Mucosa of gallbladder (tissue), 1 donor: ENCODE measurements at regions not wholly inside any gene's neighbourhood (a gene's known extent, or its start where the extent isn't known, plus 50 kb on each side); places are given as distances from the start of the nearest gene placed in this dataset.

Experiments
- DNase-seq: peaks from one replicate; pipeline ENCODE4 v3.0.0-alpha.2; 2020; ENCODE audit warnings: low spot score
- donor health status: DM: no; HTN: no; CAD: no.

DNA sequence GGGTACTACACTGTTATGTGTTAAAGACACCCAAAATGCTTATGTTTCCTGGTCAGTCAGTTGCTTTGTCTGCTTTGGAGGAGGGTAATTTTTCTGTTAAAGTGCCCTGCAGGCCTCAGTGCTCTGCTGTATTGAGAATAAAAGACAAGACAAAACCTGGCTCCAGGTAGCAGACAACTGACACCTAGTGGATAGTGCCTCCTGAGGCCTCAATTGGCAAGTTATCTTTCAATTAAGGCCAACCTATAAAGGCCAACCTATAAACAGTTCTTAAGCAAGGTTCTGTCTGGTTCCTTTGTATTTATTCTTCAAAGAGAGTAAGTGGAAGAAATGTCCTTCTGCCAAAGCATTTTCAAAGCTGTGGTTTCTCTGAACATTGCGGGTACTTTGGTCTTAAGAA is 773.8 kb downstream of the MECOM start:
- no peak for DNase-seq

DNA sequence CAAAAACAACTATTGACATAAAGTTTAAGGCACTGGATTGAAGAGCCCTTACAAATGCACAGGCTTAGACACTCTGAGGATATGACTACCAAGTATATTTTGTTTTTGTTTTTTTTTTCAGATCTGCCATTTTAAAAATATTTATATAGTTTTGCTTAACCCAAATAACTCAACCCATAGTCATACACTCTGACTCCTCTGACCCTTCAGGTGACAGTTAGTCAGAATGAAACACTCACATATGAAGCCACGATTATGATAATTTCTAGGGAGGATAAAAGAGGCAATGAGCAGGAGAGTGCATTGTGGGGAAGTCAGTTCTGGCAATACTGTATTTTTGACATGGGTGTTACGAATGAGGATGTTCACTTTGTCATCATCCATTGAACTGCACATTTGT is 774.7 kb downstream of the MECOM start:
- no peak for DNase-seq

DNA sequence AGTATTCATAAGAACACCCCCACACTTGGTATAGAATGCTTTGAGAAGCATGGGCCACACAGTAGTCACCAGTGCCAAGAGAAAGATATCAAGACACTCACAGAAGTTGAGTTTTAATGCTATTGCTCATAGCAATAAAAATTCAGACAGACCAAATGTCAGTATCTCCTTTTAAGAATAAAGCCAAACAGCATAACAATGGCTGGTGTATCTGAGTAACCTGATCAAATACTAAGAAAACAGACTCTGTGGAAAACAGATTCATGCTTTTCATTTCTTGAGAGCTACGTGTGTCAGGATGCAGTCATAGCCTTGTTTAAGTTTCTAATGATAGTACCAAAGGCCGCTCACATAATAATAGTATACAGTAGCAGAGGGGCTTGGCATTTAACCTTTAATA is 778.5 kb downstream of the MECOM start:
- no peak for DNase-seq

DNA sequence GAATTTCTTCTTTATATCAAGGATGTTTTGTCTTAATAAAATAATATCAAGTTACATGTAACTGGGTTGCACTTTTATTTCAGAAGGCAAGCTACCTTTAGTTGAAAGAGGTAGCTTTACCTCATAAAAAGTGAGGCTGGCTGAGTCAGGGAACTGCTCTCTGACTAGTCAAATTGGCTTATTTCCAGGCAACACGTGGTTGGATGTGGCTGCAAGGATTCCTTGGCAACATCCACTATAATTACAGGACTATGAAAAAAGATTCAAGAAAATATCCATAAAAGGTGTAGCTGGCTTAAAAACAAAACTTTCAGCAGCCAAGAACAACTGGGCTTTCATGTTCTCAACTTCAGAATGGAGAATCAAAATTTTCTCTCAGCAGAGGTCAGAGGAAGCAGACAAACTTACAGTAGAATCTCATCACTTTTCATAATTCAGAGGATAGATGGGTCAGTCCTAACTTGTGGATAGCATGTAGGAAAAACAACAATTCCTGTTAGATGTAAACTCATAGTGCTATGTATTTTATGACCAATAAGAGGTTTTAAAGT is 779.1 kb downstream of the MECOM start:
- DNase-seq: peak; percentile 72

DNA sequence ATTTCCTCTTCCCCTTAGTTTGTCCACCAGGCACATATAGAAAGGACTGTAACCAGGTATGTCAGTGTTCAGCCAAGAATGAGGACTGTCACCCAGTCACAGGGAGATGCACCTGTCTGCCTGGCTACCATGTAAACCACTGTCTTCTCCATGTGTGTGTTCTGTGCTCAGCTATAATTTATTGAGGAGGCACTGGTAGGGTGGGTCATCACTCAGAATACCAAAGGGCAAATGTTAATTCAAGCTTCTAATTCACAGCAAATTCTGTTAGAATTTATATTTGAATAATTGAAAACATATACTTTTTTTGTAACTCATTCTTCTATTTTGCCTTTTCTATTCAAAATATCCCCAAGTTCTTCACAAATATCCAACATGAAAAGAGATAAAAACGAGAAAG is 780.4 kb downstream of the MECOM start:
- DNase-seq: no peak

DNA sequence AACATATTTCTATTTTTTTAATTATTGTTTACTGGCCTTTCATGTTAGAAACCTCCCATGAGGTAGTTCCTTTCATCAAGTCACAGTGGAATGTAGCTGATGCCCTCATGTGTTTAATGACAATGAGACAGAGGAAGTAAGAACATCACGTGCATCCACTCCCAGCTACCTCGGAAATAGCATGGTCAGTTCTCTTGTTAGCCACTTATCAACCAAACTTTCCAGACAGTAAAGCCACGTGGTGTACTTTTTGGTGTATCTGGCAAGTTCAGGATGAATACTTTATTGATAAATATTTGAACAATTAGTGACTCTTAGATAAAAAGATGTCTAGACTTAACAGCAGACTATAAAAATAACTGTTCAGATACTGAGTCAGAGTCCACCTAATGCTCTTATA is 781.7 kb downstream of the MECOM start:
- no peak for DNase-seq

DNA sequence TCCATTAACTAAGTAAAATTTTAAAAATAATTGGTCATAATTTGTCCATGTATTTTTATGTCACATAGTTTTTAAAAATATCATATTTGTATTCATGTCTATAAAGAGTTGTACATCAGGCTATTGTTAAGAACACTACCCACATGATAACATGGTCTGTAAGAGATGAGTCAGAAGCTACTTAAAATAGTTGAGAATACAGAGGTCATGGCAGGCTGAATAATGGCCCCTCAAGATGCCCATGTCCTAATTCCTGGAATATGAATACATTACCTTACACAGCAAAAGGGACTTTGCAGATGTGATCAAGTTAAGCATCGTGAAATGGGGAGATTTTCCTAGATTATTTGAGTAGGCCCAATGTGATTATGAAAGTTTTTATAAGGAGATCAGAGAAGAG is 782.9 kb upstream of the GOLIM4 start:
- no peak for DNase-seq

DNA sequence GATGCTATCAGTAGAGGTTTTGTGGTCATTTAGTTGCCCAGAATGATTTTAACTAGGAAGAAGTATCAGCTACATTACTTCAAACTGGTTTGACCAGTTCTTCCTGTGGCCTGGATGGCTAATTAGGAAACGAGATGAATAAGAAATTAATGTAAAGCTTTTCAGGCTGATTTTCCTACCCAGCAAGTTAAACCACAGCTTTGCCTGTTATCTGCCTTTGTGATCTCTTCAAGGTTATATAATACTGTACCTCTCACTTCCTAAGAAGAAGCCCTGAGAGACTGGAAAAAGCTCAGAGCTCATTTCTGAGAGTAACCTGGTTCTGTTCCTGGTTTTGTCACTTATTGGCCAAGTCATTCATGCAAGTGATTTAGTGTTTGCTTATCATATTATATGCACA is 782.2 kb upstream of the GOLIM4 start:
- DNase-seq: peak; percentile 42

DNA sequence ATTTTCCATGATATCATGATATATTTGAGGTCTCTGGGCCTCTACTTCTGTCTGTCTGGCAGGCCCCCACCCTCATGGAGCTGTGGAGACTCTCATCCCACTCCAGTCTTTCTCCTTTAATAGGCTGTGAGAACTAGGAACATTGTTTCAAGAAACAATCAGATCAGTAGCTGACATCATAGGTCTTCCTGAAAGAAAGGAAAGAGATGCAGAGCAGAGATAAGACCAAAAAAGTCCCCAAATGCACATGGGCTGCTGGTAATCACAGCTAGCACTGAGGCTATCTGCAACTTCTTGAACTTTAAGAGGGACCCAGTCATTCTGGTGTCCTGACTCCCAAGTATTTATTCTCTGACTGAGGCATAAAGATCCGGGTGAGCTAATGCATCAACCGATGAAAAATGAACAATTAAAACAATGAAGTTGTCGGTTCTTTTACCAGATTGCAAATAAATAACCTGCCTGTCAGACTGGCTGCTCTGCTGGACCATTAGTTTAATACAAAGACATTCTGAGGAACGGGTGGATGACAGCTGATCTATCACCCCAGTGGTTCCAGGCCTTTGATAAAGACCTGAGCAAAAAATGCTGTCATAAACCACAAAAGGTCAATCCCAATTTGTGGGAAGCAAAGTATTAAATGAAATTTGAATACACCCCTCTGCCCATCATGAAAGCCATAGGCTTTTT is 780.8 kb upstream of the GOLIM4 start:
- no peak for DNase-seq

DNA sequence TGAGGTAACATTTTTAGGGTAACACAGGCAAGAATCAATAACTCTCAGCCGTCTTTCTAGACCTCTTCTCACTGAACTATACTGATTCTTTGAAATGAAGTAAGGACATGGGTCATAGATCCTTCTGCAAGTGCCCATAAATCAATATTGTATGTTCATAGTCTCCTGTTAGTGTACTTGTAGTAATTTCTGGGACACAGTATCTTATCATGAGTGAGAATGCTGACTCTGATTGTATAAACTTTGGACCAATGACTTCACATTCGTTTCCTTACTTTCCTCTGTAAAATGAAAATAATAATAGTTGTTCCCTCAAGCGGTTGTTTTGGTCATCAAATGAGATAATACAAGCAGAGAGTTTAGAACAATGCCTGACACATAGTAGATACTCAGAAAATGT is 777.1 kb upstream of the GOLIM4 start:
- no peak for DNase-seq

DNA sequence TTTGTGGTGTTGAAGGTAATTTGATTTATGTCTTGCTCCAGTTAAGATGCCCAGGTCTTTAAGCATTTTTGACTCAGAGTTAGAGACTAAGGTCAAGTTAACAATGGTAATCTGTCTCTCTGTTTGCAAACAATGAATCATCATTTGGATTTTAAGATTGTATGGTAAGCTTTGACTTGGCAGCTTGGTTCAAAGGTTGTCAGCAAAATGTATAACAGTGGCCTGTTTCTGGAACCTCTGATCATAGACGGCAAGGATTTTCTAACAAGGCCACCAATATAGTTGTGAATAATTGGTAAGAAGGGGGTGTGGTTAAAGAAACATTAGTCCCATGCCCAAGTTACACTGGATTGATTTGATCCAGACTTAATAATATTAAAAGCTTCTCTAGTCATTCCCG is 775.2 kb upstream of the GOLIM4 start:
- no peak for DNase-seq

DNA sequence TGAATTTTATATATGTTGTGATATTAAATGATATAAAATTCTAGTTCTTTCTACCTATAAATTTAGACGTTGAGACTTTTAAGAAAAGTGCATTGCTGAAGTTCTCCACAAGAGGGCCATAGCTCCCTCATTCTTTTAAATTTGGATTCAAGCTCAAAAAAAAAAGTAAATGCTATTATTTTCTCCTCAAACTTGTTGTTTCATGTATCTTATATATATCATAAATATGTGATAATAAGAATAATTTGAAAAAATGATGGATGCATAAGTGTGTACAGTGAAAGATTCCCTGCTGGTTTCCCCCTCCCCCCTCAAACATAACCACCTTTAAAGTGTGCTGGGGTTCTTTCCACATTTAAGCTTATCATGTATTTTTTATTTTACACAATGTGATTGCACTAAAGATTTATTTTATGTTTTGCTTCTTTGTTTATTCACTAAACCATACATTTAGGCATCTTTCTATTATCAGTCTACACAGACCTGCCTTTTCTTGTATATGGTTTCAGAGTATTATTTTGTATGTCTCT is 769.4 kb upstream of the GOLIM4 start:
- DNase-seq: no peak

DNA sequence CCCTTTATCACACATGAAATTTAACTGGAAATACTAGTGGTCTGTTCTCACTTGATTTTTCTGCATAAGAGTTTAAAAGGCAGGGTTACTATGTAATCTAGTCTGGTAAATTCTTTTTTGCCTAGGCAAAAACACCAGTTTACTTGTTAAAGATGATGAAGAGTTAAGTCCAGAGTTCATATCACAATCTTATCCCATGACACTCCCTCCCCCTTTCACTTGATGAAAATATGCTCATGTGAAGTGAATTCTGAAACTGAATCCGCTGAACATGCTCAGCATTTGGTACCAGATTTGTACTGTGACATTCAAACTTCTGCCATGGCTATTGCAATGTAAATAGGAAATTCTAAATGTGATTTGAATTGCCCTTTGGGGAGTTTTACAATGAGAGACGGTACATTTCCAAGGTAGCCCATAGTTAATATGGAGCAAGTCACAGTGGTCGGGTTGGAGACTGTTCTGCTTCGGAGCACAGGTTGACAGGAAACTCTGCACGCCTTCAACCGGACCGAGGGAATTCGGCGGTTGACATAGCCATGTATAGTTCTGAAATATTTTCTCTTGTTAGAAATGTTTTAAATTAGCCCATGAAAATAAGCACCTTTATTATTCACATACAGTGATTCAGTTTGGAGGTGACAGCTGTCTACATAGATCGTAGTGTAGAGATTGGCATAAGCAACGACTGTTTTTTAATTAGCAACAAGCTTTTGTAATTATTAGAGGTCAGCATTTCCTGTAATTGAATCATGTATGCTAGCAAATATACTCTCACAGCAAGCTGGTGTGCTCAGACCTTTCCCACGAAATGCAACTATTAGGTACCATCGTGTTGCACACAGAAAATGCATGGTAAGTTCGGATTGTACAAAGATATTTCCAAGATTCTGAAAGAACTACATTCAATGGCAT is 768.6 kb upstream of the GOLIM4 start:
- peak; percentile 22 for DNase-seq

DNA sequence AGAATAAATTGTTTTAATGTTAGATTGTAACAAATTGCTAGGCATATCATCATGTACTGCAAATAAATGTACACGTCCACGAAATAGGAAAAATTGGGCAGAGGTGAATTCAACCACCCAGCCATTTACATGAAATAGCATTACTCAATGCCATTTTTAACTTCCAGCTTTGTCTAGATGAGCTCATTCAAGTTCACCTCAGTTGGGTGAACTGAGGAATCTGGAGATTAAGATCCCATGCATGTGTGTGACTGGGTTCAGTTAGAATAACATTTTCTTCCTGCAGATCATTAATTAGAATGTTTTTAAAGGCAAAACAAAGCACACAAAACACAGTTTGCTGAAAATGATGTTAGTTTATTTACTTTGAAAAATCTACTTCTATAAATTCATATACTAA is 767.8 kb upstream of the GOLIM4 start:
- DNase-seq: no peak

DNA sequence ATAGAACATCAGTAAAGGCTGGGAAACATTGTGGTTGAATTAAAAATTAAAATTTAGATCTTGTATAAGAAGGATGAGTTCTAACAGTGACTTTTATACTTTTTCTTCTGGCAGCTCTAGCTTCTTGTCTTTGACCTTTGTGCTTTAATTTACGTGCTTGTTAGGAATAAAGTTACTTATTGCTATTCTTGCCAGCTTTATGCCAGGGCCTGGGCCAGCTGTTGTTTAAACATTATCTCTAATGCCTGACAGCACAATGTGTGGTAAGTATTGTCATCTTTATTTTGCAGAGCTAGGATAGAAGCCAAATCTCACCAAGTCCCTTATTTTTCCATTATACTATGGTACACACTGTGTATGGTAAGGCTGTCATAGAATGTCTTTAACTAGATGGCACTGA is 766.7 kb upstream of the GOLIM4 start:
- DNase-seq: peak; percentile 53

DNA sequence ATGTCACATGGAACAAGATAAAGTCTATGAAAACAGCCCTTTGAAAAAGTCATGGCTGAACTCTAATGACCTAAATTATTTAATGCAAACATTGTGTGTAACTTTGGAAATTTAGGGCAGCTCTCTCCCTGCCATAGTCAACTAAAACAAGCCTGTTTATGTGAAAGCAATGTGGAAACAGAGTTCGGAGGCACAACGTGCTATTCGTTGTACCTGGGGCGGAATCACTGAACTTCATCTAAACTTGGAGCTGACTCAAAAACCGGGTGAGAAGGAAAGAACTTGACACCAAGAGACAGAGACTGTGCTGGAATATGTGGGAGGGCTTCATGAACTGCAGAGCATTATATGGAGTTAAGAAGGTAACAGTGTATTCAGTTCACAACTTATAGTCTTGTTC is 764.9 kb upstream of the GOLIM4 start:
- DNase-seq: no peak

DNA sequence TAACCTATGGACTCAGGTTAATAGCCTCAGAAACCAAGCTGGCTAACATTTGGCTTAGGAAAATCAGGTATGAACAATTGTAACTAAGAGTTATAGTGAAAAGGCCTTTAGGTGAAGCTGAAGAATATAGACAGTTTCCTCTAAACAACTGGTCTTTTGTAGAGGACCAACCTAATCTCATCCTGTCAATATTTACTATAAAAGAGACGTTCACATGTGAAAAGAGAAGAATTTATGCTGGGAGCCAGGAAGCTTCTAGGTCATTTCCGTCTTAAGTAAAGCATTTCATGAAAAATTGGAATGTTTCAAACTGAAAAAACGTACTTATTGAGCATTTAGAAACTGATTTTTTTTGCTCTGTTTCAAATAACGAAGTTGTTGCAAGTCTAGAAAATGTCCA is 764.3 kb upstream of the GOLIM4 start:
- DNase-seq: no peak

DNA sequence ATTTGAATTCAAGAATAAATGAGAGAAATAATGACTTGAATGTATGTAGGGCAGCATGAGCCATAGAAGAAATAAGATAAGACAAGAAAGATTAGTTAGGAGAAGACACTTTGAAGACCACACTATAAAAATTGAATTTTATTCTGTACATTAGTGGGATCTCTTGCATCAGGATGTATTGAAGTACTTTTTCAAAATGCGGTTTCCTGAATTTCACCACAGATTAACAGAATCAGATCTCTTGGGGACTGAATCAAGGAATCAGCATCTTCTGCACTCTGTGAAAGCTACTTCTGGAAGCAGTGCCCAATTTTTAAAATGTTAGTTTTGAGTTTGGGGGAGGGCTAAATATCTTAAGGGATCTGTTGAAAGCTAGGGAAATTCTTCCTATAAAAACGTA is 763.9 kb upstream of the GOLIM4 start:
- DNase-seq: no peak

DNA sequence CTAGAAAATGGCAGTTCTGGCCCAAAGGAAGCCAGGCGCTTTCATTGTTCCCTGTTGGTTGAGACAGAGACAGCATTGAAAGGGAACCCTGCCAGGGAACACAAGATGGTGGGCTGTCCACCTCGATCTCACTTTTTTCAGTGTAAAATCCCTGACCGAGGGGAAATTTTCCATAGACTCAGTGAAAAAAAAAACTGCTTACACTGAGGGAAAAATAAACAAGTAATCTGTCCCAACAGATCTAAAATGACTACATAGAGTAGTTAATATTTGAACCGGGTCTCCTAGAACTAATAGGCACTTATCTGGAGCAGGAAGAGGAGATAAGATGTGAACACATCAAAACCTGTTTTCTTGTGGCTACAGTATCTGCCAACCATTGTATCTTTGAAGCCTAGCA is 763.4 kb upstream of the GOLIM4 start:
- no peak for DNase-seq

DNA sequence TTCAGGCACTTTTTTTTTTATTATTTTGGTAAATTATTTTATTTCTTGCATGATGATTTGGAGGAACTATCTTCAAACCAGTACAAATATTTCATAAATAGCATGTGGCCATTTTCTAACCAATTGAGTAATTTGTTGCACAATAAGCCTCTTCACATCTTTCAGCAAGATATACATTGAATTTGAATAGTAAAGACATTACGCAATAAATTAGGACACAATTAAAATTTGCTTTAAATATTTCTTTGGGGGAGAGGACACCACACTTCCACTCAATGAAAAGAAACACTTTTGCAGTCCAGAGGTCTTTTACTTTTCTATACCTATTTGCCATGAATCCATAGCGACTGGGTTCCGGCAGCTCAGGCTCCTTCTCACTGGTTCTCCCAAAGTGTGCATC is 762.6 kb upstream of the GOLIM4 start:
- DNase-seq: no peak

DNA sequence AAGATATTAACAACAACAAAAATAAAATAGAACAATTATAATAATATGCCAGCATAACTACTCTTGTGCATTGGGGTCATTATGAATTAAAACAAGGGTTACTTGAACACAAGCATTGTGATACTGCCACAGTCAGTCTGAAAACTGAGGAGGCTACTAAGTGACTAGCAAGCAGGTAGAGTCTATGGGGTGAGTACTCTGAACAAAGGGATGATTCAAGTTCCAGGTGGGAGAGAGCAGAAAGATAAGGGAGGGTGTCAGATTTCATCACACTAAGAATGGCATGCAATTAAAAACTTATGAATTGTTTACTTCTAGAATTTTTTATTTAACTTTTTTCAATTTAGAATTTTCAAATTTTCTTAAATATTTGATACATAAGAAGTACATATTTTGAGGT is 754.4 kb upstream of the GOLIM4 start:
- DNase-seq: no peak

DNA sequence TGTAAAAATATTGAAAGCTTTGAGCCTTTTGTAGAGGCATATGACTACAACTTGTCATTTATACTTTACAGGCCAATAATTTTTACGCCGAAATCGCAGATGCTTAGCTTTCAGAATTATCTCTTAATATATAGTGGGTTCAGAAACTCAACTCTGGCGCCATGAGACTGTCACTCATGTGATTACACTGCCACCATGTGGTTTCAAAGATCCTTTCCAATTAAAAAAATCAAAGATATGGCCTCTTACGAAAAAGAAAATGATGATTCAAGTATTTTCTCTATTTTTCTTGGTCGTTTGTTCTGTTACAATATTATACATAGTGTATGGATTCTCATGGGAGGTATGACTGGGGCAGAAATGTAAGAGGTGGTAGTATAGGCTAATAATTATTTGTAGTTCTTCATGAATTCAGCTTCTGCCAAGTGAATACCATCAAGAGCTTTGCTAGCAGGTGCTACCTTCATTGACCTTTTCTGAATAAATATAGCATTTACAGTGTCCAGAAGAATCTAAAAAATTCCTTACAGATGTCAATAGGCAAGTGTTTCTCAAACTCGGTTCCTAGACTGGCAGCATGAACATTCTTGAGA is 751.7 kb upstream of the GOLIM4 start:
- DNase-seq: no peak
